ENCODE measurements at regions not wholly inside any gene's neighbourhood (a gene's known extent, or its start where the extent isn't known, plus 50 kb on each side); places are given as distances from the start of the nearest gene placed in this dataset.

- no peak for TF ChIP-seq SMC3 (IDR thresholded peaks at IDR 0.05; ENCODE audit: low read depth, low read length)
- TF ChIP-seq, protein P1, sequence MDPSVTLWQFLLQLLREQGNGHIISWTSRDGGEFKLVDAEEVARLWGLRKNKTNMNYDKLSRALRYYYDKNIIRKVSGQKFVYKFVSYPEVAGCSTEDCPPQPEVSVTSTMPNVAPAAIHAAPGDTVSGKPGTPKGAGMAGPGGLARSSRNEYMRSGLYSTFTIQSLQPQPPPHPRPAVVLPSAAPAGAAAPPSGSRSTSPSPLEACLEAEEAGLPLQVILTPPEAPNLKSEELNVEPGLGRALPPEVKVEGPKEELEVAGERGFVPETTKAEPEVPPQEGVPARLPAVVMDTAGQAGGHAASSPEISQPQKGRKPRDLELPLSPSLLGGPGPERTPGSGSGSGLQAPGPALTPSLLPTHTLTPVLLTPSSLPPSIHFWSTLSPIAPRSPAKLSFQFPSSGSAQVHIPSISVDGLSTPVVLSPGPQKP (IDR thresholded peaks at IDR 0.05; ENCODE audit: borderline replicate concordance, low read depth, low read length): no peak
- TF ChIP-seq RAD21 (IDR thresholded peaks at IDR 0.05; ENCODE audit: low read length): no peak
- no peak for TF ChIP-seq MAZ (IDR thresholded peaks at IDR 0.05; ENCODE audit: borderline replicate concordance, low read depth, low read length)
- TF ChIP-seq RFX5 (IDR thresholded peaks at IDR 0.05; ENCODE audit: low read depth, low read length): no peak
- Histone ChIP-seq H3K14ac (replicated peaks; ENCODE audit: low read depth, low read length) (no peak overlapping the region), H2AK9ac (replicated peaks; ENCODE audit: low read depth, low read length, poor library complexity) (no peak overlapping the region), H3K18ac (ENCODE audit: low read depth, low read length) (no peak overlapping the region), H3K23ac (ENCODE audit: low read depth, low read length) (no peak overlapping the region), H2BK120ac (ENCODE audit: low read depth, low read length) (no peak overlapping the region), H2BK5ac (ENCODE audit: low read depth, low read length, poor library complexity, severe bottlenecking) (no peak overlapping the region), H4K8ac (ENCODE audit: low read depth in 2 of 2, low read length in 2 of 2) (no peak overlapping the region), H2AK5ac (ENCODE audit: low read depth, low read length) (no peak overlapping the region), H3K9me3 (ENCODE audit: control insufficient read depth, insufficient read depth, low read length) (no peaks in the 10 kb centered on the region), H4K91ac (ENCODE audit: insufficient read depth, low read depth, low read length) (no peak overlapping the region), H3K9me1 (ENCODE audit: insufficient read depth, low read length) (no peaks in the 10 kb centered on the region), H3K4me2 (ENCODE audit: low read depth, low read length) (no peak overlapping the region), H3K36me3 (ENCODE audit: control insufficient read depth, insufficient read depth, low read length) (no peaks in the 10 kb centered on the region), H2AFZ (replicated peaks; ENCODE audit: low read length, poor library complexity) (no peak overlapping the region), H2BK20ac (ENCODE audit: low read depth, low read length) (no peak overlapping the region), H3K56ac (ENCODE audit: extremely low read depth, insufficient read depth, low read length) (no peak overlapping the region), H3K27ac (ENCODE audit: insufficient read depth, low read length) (no peak overlapping the region), H2BK15ac (ENCODE audit: low read depth, low read length) (no peak overlapping the region), H4K20me1 (ENCODE audit: insufficient read depth, low read length) (no peaks in the 10 kb centered on the region), H3K4me3 (ENCODE audit: insufficient read depth, low read depth, low read length) (no peak overlapping the region), H3K9ac (ENCODE audit: low read depth, low read length) (no peak overlapping the region), H3K27me3 (ENCODE audit: control insufficient read depth, insufficient read depth, low read length) (no peaks in the 10 kb centered on the region), H3K4me1 (ENCODE audit: control insufficient read depth, insufficient read depth, low read length) (no peaks in the 10 kb centered on the region), H4K5ac (ENCODE audit: low read depth, low read length) (no peak overlapping the region), H3K4ac (ENCODE audit: low read depth, low read length) (no peak overlapping the region), H3K79me1 (ENCODE audit: low read depth in 1 of 2, low read length in 2 of 2) (no peaks in the 10 kb centered on the region)
- ATAC-seq (ENCODE audit: low read depth): no peak
- in situ Hi-C loops (cut with MboI; ENCODE audit: low sequenced_read_pairs) (no loop called here), dilution Hi-C loops (cut with HindIII; ENCODE audit: low sequenced_read_pairs, unreplicated experiment) (no loop called here), intact Hi-C loops (cut with micrococcal nuclease) (no loop called here)
- no TSS peak for BruUV-seq (replicated peaks)
- POLR2A ChIA-PET (ENCODE audit: unreplicated experiment): no interaction called here
- no CpG with 5 or more reads among the region's 1 CpG for WGBS, 2 experiments (ENCODE audit: extremely low coverage in 2 of 2, insufficient read length in 1 of 2)
- CTCF ChIA-PET: no interaction called here
- DNase-seq: no peak
Measured at GRCh38 chr3:16761571-16761970, 123.2 kb upstream of the PLCL2 start.

Data from IMR-90 (cell line).